Heart right ventricle (tissue), 16 donors: ENCODE measurements at regions not wholly inside any gene's neighbourhood (a gene's known extent, or its start where the extent isn't known, plus 50 kb on each side); places are given as distances from the start of the nearest gene placed in this dataset.
"Not testable (repeated sequence)": the region's sequence is repeated elsewhere in the genome, so short reads cannot be mapped to it uniquely, and the experiment has no call there.

Experiments
- ATAC-seq, 8 donors: fragments of 200-7000 bp; cut with Tn5 transposase; one replicate each; pipeline ENCODE4 v1.9.1; 2020; ENCODE audit warnings: mild to moderate bottlenecking in 8 of 8, moderate library complexity in 8 of 8, moderate number of reproducible peaks in 1 of 8
- DNase-seq, 2 donors: peaks; one replicate each; pipeline ENCODE4 v3.0.0-alpha.2; 2020
- H3K27ac ChIP-seq, 10 donors: fragments of 200-600 bp; sonication (generic) in 2 of 10; one replicate each; pipeline versions ENCODE4 v1.5.0 to v1.8.0; 2020 to 2022; ENCODE audit warnings: mild to moderate bottlenecking in 3 of 10
- H3K27me3 ChIP-seq, 7 donors: fragments of 200-600 bp; one replicate each; pipeline ENCODE4 v1.8.0; 2021 to 2022; ENCODE audit warnings: mild to moderate bottlenecking in 2 of 7
- H3K36me3 ChIP-seq, 9 donors: fragments of 200-600 bp; sonication (generic) in 1 of 9; one replicate each; pipeline versions ENCODE4 v1.5.0 to v1.8.0; 2020 to 2022; ENCODE audit warnings: mild to moderate bottlenecking in 2 of 9
- H3K4me1 ChIP-seq, 9 donors: fragments of 200-600 bp; sonication (generic) in 1 of 9; one replicate each; pipeline versions ENCODE4 v1.5.0 to v1.8.0; 2020 to 2022; ENCODE audit warnings: mild to moderate bottlenecking in 4 of 9
- H3K4me3 ChIP-seq, 10 donors: fragments of 200-600 bp; sonication (generic) in 2 of 10; one replicate each; pipeline versions ENCODE4 v1.5.0 to v1.8.0; 2020 to 2022; ENCODE audit warnings: mild to moderate bottlenecking in 7 of 10, moderate library complexity in 2 of 10
- H3K9me3 ChIP-seq, 11 donors: fragments of 200-600 bp in 10 of 11; sonication (generic) in 2 of 11; one replicate each; pipeline versions ENCODE4 v1.5.0 to v1.8.0; 2013 to 2022; ENCODE audit warnings: mild to moderate bottlenecking in 2 of 11, control low read depth in 1 of 11, moderate library complexity in 1 of 11
- CTCF ChIP-seq, 9 donors: fragments of 200-600 bp; sonication (generic) in 2 of 9; IDR thresholded peaks; one replicate each; pipeline versions ENCODE4 v1.5.0 to v1.8.0; 2021 to 2022; ENCODE audit warnings: antibody characterized with exemption in 9 of 9, mild to moderate bottlenecking in 5 of 9, moderate library complexity in 1 of 9
- WGBS, 2 donors: extraction: QIAGEN DNeasy Blood & Tissue Kit; methylation state at CpG; one replicate each; pipeline ENCODE4 v1.1.7; 2013; ENCODE audit warnings: inconsistent platforms in 1 of 2; 5-methylcytosine and 5-hydroxymethylcytosine counted together
- intact Hi-C, 10 donors: fragments of 100-400 bp; cut with DNase I; formaldehyde crosslinking; loops; one replicate each; pipeline versions ENCODE4 v1.11.1 to v1.14.2; 2022
- donor health status: Arrhythmogenic right ventricular cardiomyopathy.
- donor health status: ischemic (EF 13 %, LVEDD 7.1; RV severe dilation, severe dysfunction).
- donor health status: healthy with polysubstance abuse.
- donor health status: DM: no; HTN: yes; CAD: no.
- donor health status: DM: no; HTN: no; CAD: no.
- donor health status: ischemic (EF 25% LVEDD 6.9; RV normal size, moderate dysfunction).
- donor health status: ischemic (EF 25% LVEDD 5.7; RV mildly dilated, moderate dysfunction).
- donor health status: healthy.
- donor health status: DM: yes; HTN: yes; CAD: no.
- donor health status: Ischemic cardiomyopathy.
- donor health status: ischemic (EF 35%, LVEDD 5.7; RV mildly dilated, moderate dysfunction).
- donor health status: nonischemic (EF 11% LVEDD 7.7; RV severe dilation, severe dysfunction).
- donor health status: DM: yes; HTN: yes; CAD: no.
- donor health status: PGD.
- donor health status: ischemic (EF 29% LVEDD 5.4; RV normal size, mild dysfunction).
- donor health status: nonischemic (EF 23%, LVEDD 6.1; RV moderate dilation, normal function).

GRCh38 chr9:80994892-80995291, 694.5 kb downstream of the TLE1 start:
- no peak for TF ChIP-seq CTCF (IDR thresholded peaks at IDR 0.05)
- Histone ChIP-seq H3K27ac (no peak overlapping the region), H3K4me3 (no peak overlapping the region), H3K36me3 (no peaks in the 10 kb centered on the region), H3K27me3 (no peaks in the 10 kb centered on the region), H3K9me3 (no peaks in the 10 kb centered on the region), H3K4me1 (no peaks in the 10 kb centered on the region)
- DNase-seq (no peak), ATAC-seq (no peak)
- 74 to 84% methylated on average over 4 of the region's 4 CpGs for WGBS, 2 donors
- intact Hi-C loops = no loop called here

DNA sequence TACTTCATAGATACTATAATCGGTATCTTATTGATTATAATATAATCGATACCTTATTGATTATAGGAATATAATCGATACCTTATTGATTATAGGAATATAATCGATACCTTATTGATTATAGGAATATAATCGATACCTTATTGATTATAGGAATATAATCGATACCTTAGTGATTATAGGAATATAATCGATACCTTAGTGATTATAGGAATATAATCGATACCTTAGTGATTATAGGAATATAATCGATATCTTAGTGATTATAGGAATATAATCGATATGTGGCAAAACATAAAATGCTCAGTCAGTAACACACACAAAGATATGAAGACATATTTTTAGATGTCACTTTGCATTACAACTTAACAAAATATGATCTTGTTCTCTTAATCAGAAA, 703.8 kb downstream of the TLE1 start:
- not testable (repeated sequence) for H3K27me3 ChIP-seq, H3K4me1 ChIP-seq, DNase-seq, ATAC-seq, H3K4me3 ChIP-seq, H3K36me3 ChIP-seq, H3K27ac ChIP-seq
- peaks cover 0 to 15% (median 0%) of the 10 kb centered on the region in 11 donors for H3K9me3 ChIP-seq
- intact Hi-C loops = loop anchor here in 1 of 10 donors (10.0 kb wide), 1 partner anchor 121 kb away; no protein-coding TSS in a partner anchor
- WGBS, 2 donors = 87 to 88% methylated on average over 10 of the region's 10 CpGs

DNA sequence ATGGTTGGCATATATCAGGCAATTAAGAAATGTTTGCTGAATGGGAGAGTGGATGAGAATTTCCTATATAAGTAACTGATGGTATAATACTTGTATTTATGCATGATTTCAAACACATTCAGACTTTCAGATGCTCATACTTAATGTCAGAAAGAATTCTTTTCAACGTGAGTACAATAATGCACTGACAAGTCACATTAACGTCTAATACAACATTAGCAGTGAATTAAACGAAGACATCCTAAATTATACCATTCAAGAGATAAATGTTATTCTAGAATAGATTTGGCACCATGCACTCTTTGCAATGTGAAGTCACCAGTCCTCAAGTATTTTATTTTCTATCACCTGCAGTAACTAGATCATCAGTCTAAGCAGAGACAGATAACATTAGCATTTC, 712.9 kb downstream of the TLE1 start:
- intact Hi-C loops = no loop called here
- WGBS, 2 donors = 65 to 87% methylated on average over 3 of the region's 3 CpGs

DNA sequence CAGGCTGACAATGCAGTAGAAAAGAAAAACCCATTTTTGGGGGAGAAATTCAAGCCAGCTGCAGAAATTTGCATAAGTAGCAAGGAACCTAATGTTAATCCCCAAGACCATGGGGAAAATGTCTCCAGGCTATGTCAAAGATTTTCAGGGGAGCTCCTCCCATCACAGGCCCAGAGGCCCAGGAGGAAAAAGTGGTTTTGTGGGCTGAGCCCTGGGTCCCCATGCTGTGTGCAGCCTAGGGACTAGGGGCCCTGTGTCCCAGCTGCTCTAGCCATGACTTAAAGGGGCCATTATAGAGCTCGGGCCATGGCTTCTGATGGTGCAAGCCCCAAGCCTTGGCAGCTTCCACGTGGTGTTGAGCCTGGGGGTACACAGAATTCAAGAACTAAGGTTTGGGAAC, 719.0 kb downstream of the TLE1 start:
- H3K4me3 ChIP-seq, H3K27ac ChIP-seq, H3K36me3 ChIP-seq, DNase-seq, ATAC-seq, H3K27me3 ChIP-seq, H3K4me1 ChIP-seq, intact Hi-C loops: not testable (repeated sequence)
- 65 to 75% methylated on average over 2 of the region's 2 CpGs for WGBS, 2 donors
- H3K9me3 ChIP-seq = peaks cover 0 to 25% (median 5%) of the 10 kb centered on the region in 11 donors

More for the DNA sequence above, 712.9 kb downstream of the TLE1 start:
- no peak for ATAC-seq
- TF ChIP-seq CTCF (IDR thresholded peaks at IDR 0.05) = no peak
- H3K36me3 ChIP-seq = no peaks in the 10 kb centered on the region
- no peak overlapping the region for H3K27ac ChIP-seq
- H3K27me3 ChIP-seq = no peaks in the 10 kb centered on the region
- no peaks in the 10 kb centered on the region for H3K4me1 ChIP-seq
- DNase-seq = no peak
- peaks cover 0 to 38% (median 5%) of the 10 kb centered on the region in 11 donors for H3K9me3 ChIP-seq
- H3K4me3 ChIP-seq = no peak overlapping the region

- DNase-seq (no peak), ATAC-seq (no peak)
- Histone ChIP-seq H3K27me3 (no peaks in the 10 kb centered on the region), H3K4me3 (no peak overlapping the region), H3K27ac (no peak overlapping the region), H3K36me3 (no peaks in the 10 kb centered on the region), H3K9me3 (peaks cover 0 to 13% (median 0%) of the 10 kb centered on the region in 11 donors), H3K4me1 (no peaks in the 10 kb centered on the region)
- intact Hi-C loops = loop anchor here in 1 of 10 donors (5.0 kb wide), 1 partner anchor 49 kb away; no protein-coding TSS in a partner anchor
- TF ChIP-seq CTCF (IDR thresholded peaks at IDR 0.05) = no peak
- 89 to 97% methylated on average over 1 of the region's 1 CpG for WGBS, 2 donors
These were observed 720.7 kb downstream of the TLE1 start for GRCh38 chr9:80968611-80969010.
